ENCODE measurements at regions not wholly inside any gene's neighbourhood (a gene's known extent, or its start where the extent isn't known, plus 50 kb on each side); places are given as distances from the start of the nearest gene placed in this dataset.
"Not testable (repeated sequence)": the region's sequence is repeated elsewhere in the genome, so short reads cannot be mapped to it uniquely, and the experiment has no call there.

DNA sequence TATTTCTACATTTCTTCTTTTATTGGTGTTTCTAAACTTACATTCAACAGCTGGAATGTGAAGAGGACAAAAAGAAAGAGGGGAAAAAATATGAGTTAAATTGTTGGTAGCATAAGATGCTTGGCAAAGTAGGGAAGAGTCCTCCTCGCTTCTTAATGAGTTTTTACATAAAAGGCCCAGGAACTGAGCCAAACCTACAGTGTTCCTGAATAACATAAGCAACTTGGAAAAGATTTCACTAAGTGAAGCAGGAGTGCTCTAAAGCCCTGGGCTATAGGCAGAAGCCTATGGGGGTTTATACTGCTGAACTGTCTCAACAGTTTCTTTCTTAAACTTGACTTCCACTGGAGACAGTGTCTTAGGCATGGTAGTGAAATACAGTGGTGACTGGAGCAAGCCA, 115.0 kb upstream of the USP25 start:
- DNase-seq (ENCODE audit: low spot score) = no peak

DNA sequence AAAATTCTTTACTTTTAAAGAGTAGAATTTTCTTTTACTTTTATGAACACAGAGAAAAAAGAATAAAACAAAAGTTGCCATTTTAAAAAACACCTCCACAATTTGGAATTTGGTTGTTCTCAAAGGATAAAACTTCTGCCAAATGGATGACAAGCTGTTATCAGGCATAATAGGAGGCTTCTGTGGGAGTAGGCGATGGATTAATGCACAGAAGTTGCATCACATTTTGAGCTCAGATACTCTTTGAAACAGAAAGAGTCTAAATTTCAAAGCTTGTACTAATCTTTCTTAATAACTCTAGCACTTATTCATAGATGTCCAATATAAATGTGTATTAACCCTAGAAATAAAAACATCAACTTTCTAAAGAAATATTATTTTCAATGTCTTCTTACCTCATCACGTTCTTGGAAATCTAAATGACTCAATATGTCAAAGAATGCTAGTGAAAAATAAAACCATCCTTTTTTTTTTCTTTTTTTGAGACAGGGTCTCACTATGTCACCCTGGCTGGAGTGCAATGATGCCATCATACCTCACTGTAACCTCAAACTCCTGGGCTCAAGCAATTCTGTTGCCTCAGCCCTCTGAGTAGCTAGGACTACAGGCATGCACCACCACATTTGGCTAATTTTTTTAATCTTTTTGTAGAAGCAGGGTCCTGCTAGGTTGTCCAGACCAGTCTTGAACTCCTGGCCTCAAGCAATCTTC, 112.8 kb upstream of the USP25 start:
- no peak for DNase-seq (ENCODE audit: low spot score)

DNA sequence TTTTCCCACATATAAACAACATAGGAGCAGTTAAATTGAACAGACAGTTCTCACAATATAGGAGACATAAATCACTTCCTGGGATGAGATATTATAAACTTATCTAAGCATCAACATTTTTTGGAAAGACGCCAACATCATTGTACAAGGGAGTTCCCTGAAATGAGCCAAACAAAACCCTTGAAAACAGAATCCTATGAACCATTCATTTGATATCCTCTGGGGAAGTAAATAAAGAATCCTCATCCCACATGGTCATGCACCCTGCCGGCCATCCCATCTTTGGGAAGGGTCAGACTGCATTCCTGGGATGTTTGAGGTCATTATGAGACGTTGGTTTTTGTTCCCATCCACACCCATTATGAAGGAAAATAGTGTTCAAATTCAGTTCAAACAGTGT, 111.8 kb upstream of the USP25 start:
- DNase-seq (ENCODE audit: low spot score) = no peak

DNA sequence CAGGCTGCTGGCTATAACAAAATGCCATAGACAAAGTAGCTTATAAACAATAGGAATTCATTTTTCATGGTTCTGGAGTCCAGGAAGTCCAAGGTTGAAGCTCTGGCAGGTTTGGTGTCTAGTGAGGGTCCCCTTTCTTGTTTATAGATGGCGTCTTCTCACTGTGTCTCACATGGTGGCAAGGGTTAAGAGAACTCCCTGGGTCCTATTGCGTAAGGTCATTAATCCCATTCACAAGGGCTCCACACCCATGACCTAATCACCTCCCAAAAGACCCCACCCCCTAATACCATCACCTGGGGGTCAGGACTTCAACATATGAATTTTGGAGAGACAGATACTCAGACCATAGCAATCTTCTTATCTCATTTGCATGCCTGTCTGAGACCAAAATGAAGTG, 108.9 kb upstream of the USP25 start:
- no peak for DNase-seq (ENCODE audit: low spot score)

DNA sequence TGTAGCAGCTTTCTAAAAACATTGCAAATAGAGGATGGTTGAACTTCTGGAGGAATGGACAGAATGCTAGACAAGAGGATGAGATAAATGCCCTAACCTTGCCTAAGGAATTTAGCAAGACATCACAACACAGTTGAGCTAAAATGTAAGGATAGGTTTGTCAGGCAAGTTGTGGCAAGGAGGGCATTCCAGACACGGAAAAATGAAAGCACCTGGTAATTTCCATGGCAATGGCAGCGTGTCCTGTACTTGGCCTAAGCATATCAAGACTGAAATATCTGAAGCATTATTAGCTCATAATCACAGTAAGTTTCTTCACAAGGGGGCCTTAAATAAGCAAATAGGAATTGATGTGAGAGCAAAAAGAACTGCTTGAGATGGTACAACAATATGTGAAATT, 105.1 kb upstream of the USP25 start:
- DNase-seq (ENCODE audit: low spot score) = no peak

DNA sequence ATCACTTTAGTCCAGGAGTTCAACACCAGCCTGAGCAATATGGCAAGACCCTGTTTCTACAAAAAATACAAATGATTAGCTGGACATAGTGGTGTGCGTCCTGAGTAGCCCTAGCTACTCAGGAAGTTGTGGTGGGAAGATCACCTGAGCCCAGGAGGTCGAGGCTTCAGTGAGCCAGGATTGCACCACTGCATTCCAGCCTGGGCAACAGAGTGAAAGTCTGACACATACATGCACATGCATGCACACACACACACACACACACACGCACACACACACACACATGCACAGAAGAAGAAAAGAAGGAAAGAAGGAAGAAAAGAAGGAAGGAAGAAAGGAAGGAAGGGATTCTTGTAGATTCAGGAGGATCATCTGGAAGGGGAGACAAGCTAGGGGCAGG, 104.4 kb upstream of the USP25 start:
- DNase-seq (ENCODE audit: low spot score) = no peak

DNA sequence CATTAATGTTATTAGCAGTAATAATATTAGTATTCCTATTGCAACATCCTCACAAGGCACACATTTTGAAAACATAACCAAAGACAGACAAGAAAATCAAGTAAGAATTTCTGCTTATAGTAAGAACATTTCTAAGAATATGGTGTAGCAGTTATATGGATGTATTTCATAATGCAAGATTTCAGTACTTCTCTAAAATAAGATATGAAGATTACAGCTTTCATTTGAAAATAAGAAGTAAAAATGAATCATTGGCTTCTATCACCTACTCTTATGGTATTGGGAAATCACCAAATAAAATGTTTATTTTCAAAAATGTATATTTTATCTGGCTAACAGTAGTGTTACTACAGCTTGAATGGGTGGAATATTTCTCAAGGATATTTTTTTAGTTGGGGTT, 103.8 kb upstream of the USP25 start:
- no peak for DNase-seq (ENCODE audit: low spot score)

DNA sequence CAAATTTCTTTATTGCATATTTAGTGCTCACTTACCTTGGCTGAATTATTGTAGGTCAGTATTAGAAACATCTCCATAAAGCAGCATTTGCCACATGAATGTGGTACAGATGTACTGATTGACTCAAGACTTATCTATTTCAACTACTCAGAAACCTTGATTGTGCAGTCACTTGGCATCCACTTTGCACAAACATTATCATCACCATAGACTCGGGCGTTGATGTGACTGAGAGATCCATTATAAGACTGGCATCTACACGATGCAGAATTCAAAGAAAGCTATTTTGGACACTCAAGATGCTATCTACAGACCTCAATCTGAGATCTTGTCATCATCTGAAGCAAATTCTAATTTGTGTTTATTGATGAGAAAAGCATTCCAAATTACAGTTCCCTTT, 102.8 kb upstream of the USP25 start:
- DNase-seq (ENCODE audit: low spot score) = no peak

DNA sequence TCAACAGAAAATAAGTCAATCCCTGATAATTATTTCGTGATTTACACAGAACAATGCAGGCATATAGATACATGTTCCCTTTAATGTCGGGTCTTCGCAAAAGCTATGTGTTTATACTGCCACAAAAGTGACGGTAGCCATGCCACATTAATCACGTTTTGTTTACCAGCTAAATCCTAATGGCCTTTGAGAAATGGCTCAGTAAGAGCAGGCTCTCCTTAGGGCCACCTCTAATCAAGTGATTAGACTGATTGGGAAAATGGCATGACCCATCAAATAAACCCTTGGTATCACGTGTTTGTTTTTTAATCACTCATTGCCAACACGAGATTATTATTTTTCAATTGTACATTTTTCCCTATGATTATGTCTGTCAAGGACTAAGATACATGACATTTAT, 102.0 kb upstream of the USP25 start:
- DNase-seq (ENCODE audit: low spot score) = no peak

DNA sequence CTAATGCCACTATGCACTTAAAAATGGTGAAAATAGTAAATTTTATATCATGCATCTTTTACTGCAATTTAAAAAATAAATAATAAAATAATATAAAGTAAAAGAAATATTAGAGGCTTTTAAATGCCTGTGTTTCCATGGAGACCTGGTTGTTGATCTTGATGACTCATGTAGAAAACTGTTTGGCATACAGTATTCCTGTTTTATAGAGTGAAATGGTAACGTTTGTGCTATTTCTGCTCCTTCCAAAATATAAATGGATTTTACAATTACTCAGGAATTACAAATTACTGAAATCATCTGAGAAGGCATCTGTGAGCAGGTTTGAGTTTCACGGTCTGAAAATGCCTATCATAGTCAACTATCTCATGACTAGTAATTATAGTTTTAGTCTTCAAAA, 98.4 kb upstream of the USP25 start:
- no peak for DNase-seq (ENCODE audit: low spot score)

DNA sequence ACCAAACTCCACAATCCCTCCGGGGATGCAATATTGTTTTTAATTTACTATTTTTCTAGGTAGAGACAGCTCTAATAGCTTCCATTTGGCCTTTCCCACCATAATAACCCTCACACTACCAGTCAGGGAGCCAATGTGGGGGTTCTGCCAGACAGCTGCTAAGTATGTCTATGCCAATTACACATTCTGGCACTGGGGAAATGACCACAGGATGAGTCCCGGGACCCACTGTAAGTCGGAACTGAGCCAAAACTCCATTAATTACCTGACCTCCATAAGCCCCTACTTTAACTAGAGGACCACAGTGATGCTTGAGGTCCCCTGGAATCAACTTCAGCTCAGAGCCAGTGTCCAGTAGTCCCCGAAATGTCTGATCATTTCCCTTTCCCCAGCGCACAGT, 95.2 kb upstream of the USP25 start:
- not testable (repeated sequence) for DNase-seq (ENCODE audit: low spot score)

DNA sequence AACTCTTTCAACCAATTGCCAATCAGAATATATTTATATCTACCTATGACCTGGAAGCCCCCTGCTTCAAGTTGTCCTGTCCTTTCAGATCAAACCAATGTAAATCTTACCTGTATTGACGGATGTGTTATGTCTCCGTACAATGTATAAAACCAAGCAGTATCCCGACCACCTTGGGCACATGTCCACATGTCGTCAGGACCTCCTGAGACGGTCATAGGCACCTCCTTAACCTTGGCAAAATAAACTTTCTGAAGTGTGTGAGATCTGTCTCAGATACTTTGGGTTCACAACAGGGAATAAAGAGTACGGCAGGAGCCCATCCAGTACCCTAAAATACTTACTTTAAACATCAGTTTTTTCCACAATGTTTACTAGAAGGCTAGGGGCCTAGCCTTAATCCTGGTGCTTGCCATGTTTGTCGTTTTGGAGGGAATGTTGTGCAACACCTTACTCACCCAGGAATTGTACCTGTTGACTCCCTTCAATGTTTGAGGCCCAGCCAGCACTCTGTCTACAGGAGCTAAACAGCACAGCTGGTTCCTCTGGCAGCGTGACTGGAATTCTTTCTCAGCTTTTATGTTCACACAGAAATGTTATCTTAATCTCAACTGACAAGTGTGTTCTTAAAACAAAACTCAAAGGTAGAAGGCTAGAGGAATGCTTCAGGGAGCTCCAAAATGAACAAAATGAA, 90.8 kb upstream of the USP25 start:
- DNase-seq (ENCODE audit: low spot score) = no peak

DNA sequence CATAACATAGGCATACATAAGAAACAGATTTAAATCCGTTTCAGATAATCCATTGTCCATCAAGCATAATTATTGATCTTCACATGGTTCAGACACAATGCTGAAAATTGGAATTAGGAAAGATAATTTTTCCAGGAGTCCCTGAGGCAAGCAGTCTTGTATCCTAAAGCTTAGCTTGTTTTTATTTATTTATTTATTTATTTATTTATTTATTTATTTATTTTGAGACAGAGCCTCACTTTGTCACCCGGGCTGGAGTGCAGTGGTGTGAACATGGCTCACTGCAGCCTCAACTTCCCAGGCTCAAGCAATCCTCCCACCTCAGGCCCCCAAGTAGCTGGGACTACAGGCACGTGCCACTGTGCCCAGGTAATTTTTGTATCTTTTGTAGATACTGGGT, 89.7 kb upstream of the USP25 start:
- not testable (repeated sequence) for DNase-seq (ENCODE audit: low spot score)

DNA sequence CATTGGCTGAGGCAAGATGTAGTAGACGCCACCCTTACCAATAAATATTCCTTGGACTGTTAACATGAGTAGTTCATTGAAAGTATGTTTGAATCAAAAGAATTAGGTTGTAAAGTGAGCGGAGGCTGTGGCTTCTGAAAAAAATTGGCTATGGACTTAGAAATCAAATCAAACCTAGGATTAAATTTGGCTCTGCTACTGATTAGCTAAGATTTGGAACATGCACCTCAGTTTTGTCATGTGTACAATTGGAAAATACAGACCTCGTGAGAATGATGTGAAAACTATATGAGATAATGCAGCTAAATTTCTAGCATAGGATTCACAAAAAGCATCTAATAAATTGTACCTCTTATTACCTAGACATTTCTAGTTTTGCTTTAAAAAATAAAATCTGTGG, 85.3 kb upstream of the USP25 start:
- DNase-seq (ENCODE audit: low spot score) = no peak

DNA sequence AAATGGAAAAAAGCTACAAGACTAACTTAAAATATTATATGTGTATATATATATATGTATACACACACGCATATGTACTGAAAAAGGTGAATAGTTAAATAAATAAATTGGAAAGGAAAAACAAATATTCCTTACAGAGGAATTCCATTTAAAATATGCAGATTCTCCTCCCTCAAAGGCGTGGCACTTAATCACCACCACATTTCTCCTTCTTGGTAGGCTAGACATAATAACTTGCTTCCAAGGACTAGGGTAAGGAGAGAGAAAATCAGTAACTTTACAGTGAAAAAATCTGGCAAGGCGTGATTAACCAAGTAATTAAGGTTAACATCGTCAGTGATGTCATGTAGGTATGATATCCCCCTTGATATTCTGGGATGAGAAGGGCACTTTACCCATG, 84.0 kb upstream of the USP25 start:
- no peak for DNase-seq (ENCODE audit: low spot score)

DNA sequence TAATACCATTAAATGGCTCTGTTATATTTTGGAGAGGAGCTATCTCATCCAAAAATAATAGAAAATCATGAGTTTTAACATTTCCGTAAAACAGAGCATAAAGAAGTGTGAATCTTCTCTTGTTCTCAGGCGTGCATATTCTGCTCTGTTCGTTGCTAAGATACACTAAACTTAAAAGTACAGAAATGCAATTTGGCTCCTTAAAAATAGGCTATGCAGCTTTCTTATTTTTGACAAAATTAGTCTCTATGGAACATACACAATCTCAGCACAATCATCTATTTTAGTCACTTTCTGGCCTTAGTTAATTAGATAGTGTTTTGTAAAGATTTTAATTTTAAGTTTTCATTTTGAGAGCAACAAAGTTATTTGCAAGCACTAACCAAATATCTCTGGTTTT, 79.0 kb upstream of the USP25 start:
- DNase-seq (ENCODE audit: low spot score) = no peak

DNA sequence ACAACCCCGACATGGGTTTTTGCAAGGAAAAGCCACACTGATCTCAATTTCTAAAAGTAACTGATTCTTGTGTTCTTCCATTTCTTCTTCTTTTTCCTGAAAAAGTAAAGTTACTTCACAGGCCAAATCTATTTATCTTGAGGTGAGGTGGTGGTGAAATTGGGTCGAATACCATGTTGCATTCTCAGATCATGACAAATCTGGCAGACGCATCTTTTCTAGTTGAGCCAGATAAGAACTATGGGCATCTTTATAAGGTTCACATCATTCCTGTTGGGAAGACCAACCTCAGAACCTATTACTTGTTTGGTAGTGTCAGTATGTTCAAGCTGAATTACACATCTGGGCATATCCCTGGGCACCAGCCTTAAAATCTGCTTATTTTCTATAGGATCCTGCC, 78.6 kb upstream of the USP25 start:
- DNase-seq (ENCODE audit: low spot score) = no peak

DNA sequence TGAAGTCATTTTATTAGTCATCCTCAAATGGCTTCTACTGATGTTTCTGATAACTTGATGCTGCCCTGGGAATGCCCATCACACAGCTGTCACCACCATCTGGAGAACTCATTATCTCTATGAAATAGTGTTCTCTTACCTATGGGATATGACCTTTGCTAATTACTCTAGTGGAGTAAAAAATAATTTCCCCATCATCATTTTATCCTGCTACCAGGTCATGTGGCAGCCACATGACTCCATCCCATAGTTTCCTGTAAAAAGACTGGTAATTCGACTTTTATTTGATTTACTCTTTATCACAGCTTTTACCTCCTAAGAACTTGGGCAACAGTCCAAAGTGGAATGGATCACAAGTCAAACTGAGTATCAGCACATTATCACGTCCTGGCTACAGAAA, 76.1 kb upstream of the USP25 start:
- no peak for DNase-seq (ENCODE audit: low spot score)

DNA sequence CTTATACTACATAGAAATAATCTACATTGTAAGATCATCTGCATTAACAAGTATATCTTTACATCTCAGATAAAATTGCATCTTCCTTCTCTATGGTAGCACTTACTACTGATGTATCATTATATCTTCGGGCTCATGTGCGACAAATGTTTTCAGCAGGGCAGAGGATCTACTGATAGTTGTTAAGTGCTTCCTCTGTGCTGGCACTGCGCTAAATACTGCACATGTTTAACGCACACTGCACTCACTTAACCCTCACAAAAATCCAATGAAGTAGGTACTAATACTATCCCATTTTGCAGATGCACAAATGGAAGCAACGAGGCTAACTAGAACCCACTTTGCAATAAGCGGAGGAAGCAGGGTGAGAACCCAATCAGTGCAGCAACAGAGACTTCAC, 75.6 kb upstream of the USP25 start:
- no peak for DNase-seq (ENCODE audit: low spot score)

DNA sequence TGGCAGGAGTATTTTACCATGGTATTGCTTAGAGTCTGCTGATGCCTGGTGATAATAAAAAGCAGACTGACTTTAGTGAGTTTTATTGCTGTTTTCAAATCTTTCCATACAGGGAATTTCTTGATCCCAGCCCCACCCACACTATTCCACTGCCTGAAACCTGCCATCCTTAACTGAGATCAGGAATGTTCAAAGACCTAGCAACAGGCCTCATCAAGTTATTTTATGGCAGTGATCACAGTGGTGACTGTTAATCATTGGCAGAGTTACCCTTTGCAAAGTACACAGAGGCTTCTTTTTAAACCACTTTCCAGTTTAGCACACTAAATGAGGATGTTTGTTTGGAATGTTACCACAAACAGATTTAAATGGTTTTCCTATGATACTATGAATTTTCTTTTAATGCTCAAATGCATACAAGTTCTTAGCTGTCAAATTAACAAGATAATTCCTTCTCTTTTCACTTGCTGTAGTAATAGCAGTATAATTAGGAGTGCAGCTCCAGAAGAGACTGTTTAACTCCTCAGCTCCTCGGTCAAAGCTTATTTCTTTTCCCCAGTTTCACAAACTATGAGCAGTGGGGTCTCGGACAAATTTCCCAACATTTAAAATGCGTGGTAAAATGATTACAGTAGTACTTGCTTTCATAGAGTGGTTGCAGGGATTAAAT, 69.9 kb upstream of the USP25 start:
- DNase-seq (ENCODE audit: low spot score) = no peak

DNA sequence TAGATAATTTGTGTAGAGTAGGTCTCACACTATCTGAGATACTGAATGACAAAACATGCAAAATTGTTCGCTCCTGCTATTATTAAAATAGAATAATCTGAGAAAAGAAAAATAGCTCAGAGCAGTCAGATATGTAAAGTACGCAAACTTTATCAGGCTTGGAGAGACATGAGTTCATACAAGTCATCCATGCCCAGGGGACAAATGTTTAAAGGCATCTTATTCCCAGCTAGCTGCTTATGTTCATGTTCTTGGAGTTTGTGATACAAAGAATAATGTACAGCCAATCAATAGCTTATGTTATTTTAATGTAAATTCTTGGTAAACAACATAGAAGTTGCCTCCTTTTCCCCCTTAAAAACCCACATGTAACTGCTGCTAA, 69.4 kb upstream of the USP25 start:
- no peak for DNase-seq (ENCODE audit: low spot score)

DNA sequence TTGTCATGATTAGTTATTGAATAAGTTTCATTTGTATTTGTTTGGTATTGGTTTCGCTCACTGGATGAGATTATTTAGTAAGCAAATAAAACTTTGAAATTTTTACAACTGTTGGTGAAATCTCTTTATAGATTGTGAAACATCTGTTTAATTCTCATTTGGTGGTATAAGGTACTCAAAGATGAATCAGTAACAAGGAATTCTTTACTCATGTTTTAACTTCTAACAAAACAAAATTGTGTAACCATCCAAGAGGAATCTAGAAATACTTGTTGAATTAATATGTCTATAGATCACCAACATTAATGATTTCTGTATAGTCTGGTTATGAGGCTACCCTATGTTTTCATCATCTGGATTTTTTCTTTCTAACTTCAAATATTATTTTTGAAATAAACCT, 62.8 kb upstream of the USP25 start:
- DNase-seq (ENCODE audit: low spot score) = no peak

DNA sequence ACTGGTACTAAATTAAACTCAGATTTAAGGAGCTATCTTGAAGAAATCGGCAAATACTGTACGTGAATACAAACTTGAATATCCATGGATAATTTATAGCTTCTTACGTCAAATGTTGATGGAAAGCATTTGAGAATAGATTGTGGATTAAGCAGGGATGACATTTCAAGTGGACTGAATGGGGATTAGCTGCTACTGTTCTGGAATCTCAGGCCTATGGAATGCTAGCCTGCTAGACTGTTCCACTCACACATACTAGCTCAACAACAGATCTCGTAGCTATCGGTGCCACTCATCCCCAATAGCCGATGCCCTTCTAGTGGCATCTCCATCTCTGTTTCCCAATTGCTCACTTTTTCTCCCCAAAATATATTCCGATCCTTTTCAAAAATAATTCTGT, 62.0 kb upstream of the USP25 start:
- DNase-seq (ENCODE audit: low spot score) = no peak

DNA sequence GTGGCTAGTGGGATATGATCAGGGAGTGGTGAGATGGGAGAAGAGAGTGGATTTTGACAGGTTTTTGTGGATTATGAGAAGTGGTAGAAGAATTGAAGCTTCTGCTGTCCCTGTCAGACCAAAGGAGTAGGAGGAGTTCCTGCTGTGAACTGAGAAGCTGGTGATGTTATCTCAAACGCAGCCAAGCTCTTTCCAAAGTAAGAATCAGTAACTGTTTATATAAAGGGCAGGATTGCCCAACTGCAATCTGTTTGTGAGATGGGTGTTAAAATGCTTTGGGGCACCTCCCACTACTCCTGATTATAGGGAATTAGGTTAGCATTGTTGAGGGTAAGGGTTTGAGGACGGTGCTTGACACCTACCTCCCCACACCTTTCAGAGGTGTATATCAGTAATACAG, 60.5 kb upstream of the USP25 start:
- DNase-seq (ENCODE audit: low spot score) = no peak

Data from pons (tissue), 1 donor.